Ramos (cell line): ENCODE measurements at regions not wholly inside any gene's neighbourhood (a gene's known extent, or its start where the extent isn't known, plus 50 kb on each side); places are given as distances from the start of the nearest gene placed in this dataset.

Experiments
- in situ Hi-C: fragments of 300-500 bp; cut with MboI; formaldehyde crosslinking; loops from one replicate; pipeline ENCODE4 v1.14.3; 2022; ENCODE audit warnings: low sequenced_read_pairs; ENCODE audit not compliant: unreplicated experiment

- in situ Hi-C loops: no loop called here
Measured at GRCh38 chr16:73515616-73516015, 467.7 kb upstream of the ZFHX3 start.

GRCh38 chr16:73510852-73511251 is 462.9 kb upstream of the ZFHX3 start:
- in situ Hi-C loops: no loop called here

GRCh38 chr16:73506568-73507056 is 458.7 kb upstream of the ZFHX3 start:
- in situ Hi-C loops: no loop called here

GRCh38 chr16:73505577-73505976 is 457.6 kb upstream of the ZFHX3 start:
- in situ Hi-C loops: no loop called here

DNA sequence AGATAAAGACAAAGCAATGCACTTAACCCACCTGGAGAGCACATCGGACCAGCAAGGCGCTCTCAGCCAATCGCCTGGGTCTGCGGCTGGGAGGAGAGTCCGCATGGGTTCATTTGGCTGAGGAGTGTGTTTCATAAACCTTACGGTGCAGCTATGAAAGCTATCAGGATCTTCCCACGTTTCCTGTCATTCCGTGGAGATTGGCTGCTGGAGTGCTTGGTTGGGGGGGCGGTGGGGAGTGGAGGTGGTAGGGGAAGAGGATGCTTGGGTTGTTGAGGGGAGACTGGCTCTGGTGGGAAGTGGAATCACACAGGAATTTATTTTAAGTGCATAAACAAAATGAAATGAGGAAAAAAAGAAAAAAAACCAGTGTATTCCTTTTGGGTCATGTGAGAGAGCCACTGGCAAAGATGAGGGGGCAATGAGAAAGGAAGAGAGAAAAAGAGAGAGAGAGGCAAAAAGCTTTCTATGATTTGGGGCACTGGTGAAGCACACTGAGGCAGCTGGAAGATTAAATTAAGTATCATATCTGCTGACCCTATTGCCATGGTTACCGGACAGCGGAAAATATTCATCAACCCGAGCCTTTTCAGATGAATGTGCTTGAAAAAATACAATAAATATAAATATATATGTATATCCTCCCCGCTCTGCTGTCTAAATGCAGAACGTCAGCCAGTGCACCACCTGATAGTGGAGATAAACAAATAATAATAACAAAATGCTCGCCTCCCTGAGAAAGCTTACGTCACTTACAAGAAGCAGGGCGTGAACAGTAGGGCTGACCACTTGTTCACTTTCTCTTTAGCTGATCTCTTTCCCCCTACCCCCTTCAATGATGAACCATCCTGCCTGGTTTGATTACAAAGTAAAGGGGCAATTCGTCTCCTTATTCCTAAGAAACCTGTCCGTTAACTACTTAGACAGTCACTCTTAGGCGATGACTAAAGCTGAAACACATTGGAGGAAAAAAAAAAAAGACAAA is 457.0 kb upstream of the ZFHX3 start:
- in situ Hi-C loops: no loop called here

DNA sequence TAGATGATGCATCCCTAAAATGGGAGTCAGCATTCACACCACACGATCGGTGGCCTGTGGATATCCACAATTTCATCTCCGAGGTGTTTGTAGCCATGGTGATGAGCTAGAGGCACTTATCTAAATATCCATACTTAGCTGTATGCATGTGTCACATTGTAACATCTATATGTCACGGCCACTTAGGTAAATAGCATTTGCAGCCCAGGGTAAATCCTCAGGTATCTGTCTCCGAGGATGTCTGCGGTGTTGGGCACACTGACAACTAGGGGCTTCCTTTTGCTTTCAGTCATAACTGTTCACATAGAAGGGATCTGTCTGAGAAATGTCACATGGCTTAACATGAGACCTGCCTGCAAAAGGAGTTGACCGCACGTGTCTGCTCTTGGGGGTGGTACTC is 455.2 kb upstream of the ZFHX3 start:
- in situ Hi-C loops: no loop called here

- in situ Hi-C loops: no loop called here
Measured at GRCh38 chr16:73499276-73499675, 451.3 kb upstream of the ZFHX3 start.

DNA sequence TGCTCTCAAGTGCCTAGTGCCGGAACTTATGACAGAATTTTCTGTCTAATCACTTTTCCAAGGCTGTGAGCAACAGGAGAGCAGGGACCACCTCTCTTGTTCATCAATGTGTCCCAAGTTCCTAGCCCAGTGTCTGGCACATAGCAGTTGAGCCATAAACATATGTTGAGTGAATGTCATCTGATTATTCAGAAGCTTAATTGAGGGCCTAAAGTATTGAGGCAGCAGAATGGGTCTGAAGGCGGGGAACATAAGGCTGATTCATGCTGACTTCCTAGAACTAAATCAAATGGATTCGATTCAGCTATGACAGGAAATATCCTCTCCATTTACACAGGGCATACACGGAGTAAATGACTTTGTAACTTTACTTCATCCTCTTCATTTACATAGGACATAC is 438.0 kb upstream of the ZFHX3 start:
- in situ Hi-C loops: no loop called here

GRCh38 chr16:73483934-73484711 is 436.2 kb upstream of the ZFHX3 start:
- in situ Hi-C loops: no loop called here

DNA sequence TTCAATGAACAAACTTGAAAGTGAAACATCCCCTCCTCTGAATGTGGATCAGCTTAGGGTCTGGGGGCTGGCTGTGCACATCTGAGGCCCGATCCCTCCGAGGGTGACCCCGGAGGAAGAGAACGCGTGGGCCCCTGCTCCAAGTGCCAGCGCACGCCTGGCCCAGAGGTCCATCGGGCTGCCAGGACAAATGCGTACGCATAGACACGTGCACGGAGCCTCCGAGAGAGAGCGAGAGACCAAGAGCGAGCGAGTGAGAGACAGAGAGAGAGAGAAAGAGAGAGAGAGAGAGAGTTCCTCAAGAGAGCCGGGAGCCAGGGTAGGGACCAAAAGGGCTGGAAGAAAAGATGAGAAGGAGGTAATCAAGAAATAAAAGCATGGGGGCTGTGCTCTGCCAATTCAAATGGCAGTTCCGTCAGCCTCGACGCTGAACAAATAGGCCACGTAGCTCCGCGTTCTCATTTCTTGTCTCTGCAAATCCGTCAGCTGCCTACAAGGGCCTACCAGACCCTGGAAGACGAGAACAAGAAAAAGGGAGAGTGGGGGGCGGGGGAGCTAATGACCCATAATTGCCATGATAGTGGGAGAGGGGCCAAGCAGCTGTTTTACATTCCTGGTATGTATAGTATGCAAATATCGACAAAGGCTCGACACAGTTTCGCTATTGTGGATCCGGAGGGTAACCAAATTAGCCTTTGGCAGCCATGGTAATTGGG is 435.3 kb upstream of the ZFHX3 start:
- in situ Hi-C loops: no loop called here

DNA sequence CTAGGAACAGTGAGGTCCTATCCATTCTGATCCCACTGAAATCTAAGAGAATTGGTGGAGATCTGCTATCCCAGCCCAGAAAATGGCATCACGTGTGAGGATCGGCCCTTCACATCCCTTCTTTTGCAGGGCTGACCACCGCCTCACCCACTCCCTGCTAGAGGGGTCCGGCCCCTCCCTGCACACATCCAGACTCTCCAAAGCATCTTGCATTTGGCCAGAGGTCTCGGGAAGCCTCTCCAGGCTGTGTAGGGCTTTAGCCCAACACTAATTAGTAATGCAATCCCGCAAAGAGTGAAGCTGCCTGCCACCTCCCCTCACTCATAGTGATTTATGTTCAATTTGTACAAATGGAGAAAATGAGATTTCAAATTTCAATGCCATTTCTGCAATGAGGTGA is 434.4 kb upstream of the ZFHX3 start:
- in situ Hi-C loops: no loop called here

DNA sequence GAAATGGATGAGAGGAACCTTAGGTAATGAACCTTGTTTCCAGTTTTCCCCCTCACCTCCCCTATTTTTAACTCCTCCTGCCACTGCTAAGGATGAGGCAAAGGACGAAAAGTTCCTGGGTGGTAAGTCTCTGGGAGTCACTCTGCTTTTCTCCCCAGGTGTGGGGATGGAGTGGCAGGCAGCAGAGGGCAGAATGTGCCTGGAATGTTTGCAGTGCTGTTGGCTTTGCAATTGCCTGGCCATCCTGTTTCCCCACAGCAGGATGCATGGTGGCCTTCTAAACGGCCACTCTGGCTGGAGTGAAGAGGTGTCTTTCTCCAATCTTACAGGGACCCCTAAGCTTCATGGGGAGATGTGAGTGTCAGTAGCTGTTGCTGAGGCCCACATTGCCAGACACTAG is 432.5 kb upstream of the ZFHX3 start:
- in situ Hi-C loops: no loop called here

DNA sequence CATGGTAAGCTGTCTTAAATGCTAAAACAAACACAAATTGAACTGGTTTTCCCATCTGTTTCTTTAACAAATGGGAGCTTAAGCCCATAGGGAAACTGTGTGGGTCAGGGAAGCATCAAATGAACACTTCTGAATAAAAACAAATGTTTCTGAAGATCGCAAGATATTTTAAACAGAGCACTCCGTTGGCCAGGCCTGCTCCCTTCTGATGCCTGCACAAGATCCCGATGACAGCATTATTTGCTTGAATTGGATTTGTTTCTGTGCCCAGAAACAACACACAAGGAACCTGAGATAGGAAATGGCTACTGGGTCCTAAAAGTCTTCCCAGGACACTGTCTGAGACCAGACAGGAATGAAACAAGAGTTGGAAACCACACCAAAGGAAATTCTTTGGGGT is 425.8 kb upstream of the ZFHX3 start:
- in situ Hi-C loops: no loop called here

DNA sequence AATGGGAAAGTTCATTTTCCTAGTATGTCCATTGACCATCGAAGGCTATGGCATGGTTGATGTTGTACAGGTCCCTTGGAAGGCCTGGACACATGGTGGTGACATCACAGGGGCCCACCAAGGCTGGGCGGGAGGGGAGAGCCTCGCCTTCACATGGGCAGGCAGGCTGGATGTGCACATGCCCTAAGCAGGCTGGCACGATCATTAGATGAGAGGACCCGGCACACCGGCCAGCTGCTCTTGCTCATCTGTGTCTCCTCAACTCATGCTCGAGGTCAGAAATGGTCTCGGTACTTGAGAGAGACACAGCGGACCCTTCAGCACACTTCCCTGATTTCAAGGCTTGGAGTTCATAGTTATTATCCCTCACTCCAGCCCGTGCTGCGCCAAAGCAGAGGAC is 416.9 kb upstream of the ZFHX3 start:
- in situ Hi-C loops: no loop called here

DNA sequence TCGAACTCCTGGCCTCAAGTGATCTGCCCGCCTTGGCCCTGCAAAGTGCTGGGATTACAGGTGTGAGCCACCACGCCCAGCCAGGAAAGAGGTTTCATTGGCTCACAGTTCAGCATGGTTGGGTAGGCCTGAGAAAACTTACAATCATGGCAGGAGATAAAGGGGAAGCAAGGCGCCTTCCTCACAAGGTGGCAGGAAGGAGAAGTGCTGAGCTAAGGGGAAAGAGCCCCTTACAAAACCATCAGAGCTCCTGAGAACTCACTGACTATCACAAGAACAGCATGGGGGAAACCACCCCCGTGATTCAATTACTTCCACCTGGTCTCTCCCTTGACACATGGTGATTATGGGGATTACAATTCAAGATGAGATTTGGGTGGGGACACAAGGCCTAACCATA is 411.7 kb upstream of the ZFHX3 start:
- in situ Hi-C loops: no loop called here

DNA sequence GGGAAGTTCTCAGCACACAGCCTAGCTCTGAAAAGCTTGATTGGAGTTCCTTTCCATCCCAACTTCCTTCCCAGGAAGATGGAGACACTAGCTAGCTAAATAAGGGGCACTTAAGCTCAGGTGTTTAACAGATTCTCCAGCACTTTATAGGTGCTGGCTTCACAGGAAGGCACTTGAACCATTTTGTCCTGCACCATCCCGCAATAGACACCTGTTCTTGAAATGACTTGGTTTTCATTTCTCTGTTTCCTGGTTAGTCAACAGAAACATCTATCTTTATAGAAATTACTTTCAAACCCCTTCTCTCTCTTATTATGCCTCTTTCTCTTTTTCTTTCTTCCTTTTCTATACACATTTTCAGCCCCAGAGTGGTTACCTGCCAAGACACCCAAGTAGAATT is 409.9 kb upstream of the ZFHX3 start:
- in situ Hi-C loops: no loop called here

DNA sequence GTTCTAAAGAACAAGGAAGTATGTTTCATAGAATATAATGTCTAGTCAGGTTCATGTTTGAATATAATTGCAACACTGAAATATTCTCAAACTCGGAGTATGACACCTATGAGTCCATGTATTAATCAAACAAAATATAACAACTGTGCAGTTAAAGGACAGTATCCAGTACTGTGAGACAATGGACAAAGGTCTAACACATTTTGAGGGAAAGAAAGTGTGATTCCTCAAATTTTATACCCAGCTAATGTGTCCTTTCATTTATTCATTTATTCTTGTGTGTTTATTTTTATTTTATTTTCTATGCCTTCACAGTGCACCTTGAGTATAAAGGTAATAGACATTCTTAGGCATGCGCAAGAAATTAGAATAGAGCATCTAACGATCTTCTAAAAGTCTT is 401.0 kb upstream of the ZFHX3 start:
- in situ Hi-C loops: no loop called here

DNA sequence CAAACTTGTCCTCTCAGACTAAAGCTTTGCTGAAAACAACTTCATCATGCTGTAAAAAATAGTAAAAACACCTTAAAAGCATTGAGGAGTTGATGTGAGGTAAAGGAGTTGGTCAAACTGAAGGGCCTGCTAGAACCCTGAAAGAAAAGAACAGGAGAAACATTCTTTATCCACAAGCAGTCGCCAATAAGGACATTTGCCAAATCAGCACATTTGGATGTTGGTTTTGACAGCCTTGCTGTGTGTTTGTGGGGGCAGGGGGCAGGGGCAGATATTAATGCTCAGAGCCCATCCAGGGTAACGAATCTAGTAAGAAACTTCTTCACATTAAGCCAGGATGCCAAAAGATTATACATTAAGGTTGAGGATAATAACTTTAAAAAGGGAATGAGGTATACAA is 399.9 kb upstream of the ZFHX3 start:
- in situ Hi-C loops: no loop called here

GRCh38 chr16:73434621-73435020 is 386.7 kb upstream of the ZFHX3 start:
- in situ Hi-C loops: no loop called here

DNA sequence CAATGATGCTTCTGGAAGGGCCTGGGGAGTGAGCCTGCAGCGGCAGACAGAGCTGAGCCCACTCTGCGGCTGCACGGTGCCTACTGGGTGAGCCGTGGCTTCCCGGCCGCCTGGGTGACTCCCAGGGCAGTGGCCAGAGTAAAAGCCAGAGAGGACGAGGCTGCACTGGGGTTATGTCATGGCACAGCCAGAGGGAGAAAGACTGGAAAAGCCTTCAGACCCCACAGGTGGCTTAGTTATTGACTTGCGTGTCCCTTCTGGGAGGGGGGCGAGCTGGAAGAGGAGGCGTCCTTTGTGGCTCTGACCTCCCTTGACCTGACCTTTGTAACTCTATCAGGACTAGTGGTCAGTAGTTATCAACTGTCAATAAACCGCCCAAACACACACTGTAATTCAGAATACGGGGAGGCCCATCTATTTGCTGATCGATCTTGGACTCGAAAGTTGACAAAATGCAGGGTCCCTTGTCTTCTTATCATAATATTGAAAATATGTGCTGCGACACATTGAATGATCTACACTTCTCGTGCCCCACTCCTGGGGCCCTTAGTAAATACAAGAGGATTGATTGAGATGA is 385.9 kb upstream of the ZFHX3 start:
- in situ Hi-C loops: no loop called here
